ENCODE measurements at regions not wholly inside any gene's neighbourhood (a gene's known extent, or its start where the extent isn't known, plus 50 kb on each side); places are given as distances from the start of the nearest gene placed in this dataset.

- TF ChIP-seq CTCF (IDR thresholded peaks at IDR 0.05) (no peak), POLR2A (IDR thresholded peaks at IDR 0.05) (no peak)
Measured at GRCh38 chr18:28820353-28820752, 643.4 kb upstream of the CDH2 start.
